ENCODE measurements at regions not wholly inside any gene's neighbourhood (a gene's known extent, or its start where the extent isn't known, plus 50 kb on each side); places are given as distances from the start of the nearest gene placed in this dataset.

- DNase-seq (ENCODE audit: low read depth): no peak
These were observed 256.9 kb downstream of the ZNF536 start for GRCh38 chr19:30629086-30629485.

GRCh38 chr19:30626626-30626966 lies 254.4 kb downstream of the ZNF536 start:
- no peak for DNase-seq (ENCODE audit: low read depth)

- no peak for DNase-seq (ENCODE audit: low read depth)
These were observed 253.9 kb downstream of the ZNF536 start for GRCh38 chr19:30625947-30626625.

- DNase-seq (ENCODE audit: low read depth): no peak
These were observed 250.1 kb downstream of the ZNF536 start for GRCh38 chr19:30622276-30622675.

- no peak for DNase-seq (ENCODE audit: low read depth)
These were observed 249.2 kb downstream of the ZNF536 start for GRCh38 chr19:30621326-30621920.

- DNase-seq (ENCODE audit: low read depth): no peak
These were observed 248.2 kb downstream of the ZNF536 start for GRCh38 chr19:30620354-30620753.

GRCh38 chr19:30609656-30610270 lies 237.6 kb downstream of the ZNF536 start:
- DNase-seq (ENCODE audit: low read depth): no peak

GRCh38 chr19:30608471-30608870 lies 236.3 kb downstream of the ZNF536 start:
- DNase-seq (ENCODE audit: low read depth): no peak
